ENCODE measurements at regions not wholly inside any gene's neighbourhood (a gene's known extent, or its start where the extent isn't known, plus 50 kb on each side); places are given as distances from the start of the nearest gene placed in this dataset.
"Not testable (repeated sequence)": the region's sequence is repeated elsewhere in the genome, so short reads cannot be mapped to it uniquely, and the experiment has no call there.

GRCh38 chr7:8338206-8338605 is 76.2 kb upstream of the ICA1 start:
- no peak for TF ChIP-seq CTCF (IDR thresholded peaks at IDR 0.05; ENCODE audit: insufficient read depth, low read depth, low read length, missing control alignments)
- no peak for DNase-seq (ENCODE audit: low read depth)
- no peak overlapping the region for H3K4me3 ChIP-seq (ENCODE audit: low read depth, low read length)

GRCh38 chr7:8343556-8343955 is 81.6 kb upstream of the ICA1 start:
- no peak for TF ChIP-seq CTCF (IDR thresholded peaks at IDR 0.05; ENCODE audit: insufficient read depth, low read depth, low read length, missing control alignments)
- DNase-seq (ENCODE audit: low read depth) = no peak

GRCh38 chr7:8347395-8347794 is 85.4 kb upstream of the ICA1 start:
- not testable (repeated sequence) for H3K4me3 ChIP-seq (ENCODE audit: low read depth, low read length); DNase-seq (ENCODE audit: low read depth)

More at GRCh38 chr7:8343556-8343955, 81.6 kb upstream of the ICA1 start:
- H3K4me3 ChIP-seq (ENCODE audit: low read depth, low read length) = no peak overlapping the region

GRCh38 chr7:8351654-8352053 is 81.8 kb upstream of the NXPH1 start:
- not testable (repeated sequence) for DNase-seq (ENCODE audit: low read depth); H3K4me3 ChIP-seq (ENCODE audit: low read depth, low read length)

GRCh38 chr7:8353991-8354390 is 79.4 kb upstream of the NXPH1 start:
- no peak for TF ChIP-seq CTCF (IDR thresholded peaks at IDR 0.05; ENCODE audit: insufficient read depth, low read depth, low read length, missing control alignments)
- H3K4me3 ChIP-seq (ENCODE audit: low read depth, low read length) = no peak overlapping the region
- peak; percentile 61 for DNase-seq (ENCODE audit: low read depth)

- DNase-seq (ENCODE audit: low read depth) = no peak
- no peak for TF ChIP-seq CTCF (IDR thresholded peaks at IDR 0.05; ENCODE audit: insufficient read depth, low read depth, low read length, missing control alignments)
Observed at GRCh38 chr7:8354503-8354902, 78.9 kb upstream of the NXPH1 start.

GRCh38 chr7:8356071-8356470 is 77.3 kb upstream of the NXPH1 start:
- TF ChIP-seq CTCF (IDR thresholded peaks at IDR 0.05; ENCODE audit: insufficient read depth, low read depth, low read length, missing control alignments) = no peak

More at GRCh38 chr7:8354503-8354902, 78.9 kb upstream of the NXPH1 start:
- H3K4me3 ChIP-seq (ENCODE audit: low read depth, low read length) = no peak overlapping the region

GRCh38 chr7:8357536-8357935 is 75.9 kb upstream of the NXPH1 start:
- H3K4me3 ChIP-seq (ENCODE audit: low read depth, low read length) = no peak overlapping the region
- DNase-seq (ENCODE audit: low read depth) = no peak
- TF ChIP-seq CTCF (IDR thresholded peaks at IDR 0.05; ENCODE audit: insufficient read depth, low read depth, low read length, missing control alignments) = no peak

More at GRCh38 chr7:8356071-8356470, 77.3 kb upstream of the NXPH1 start:
- DNase-seq (ENCODE audit: low read depth) = no peak
- no peak overlapping the region for H3K4me3 ChIP-seq (ENCODE audit: low read depth, low read length)
